DND-41 (cell line): ENCODE measurements at regions not wholly inside any gene's neighbourhood (a gene's known extent, or its start where the extent isn't known, plus 50 kb on each side); places are given as distances from the start of the nearest gene placed in this dataset.

Experiments used
- ATAC-seq: fragments of 200-7000 bp; cut with Tn5 transposase; 3 replicates; pipeline ENCODE4 v1.9.1; 2021; ENCODE audit warnings: low read depth; ENCODE audit not compliant: insufficient read depth
- DNase-seq: peaks from one replicate; pipeline ENCODE4 v3.0.0-alpha.2; 2020
- H2AFZ ChIP-seq: 2 replicates; pipeline ENCODE4 v1.6.0; 2012; ENCODE audit warnings: low read depth, low read length
- H3K27ac ChIP-seq: 2 replicates; pipeline ENCODE4 v1.5.1; 2012; ENCODE audit warnings: low read length, inconsistent platforms
- H3K27me3 ChIP-seq: fragments of 200-600 bp; sonication (generic); 2 replicates; pipeline ENCODE4 v1.6.0; 2012; ENCODE audit warnings: low read length, mild to moderate bottlenecking, inconsistent platforms; ENCODE audit not compliant: insufficient read depth, poor library complexity
- H3K36me3 ChIP-seq: 2 replicates; pipeline ENCODE4 v1.5.1; 2012; ENCODE audit warnings: low read length, inconsistent platforms; ENCODE audit not compliant: insufficient read depth
- H3K4me1 ChIP-seq: 2 replicates; pipeline ENCODE4 v1.5.1; 2012; ENCODE audit warnings: mild to moderate bottlenecking, low read length; ENCODE audit not compliant: insufficient read depth
- H3K4me2 ChIP-seq: 2 replicates; pipeline ENCODE4 v1.6.0; 2012; ENCODE audit warnings: mild to moderate bottlenecking, moderate library complexity, low read length, inconsistent platforms; ENCODE audit not compliant: insufficient read depth
- H3K4me3 ChIP-seq, 2 experiments: fragments of 200-600 bp in 1 of 2; shearing (Covaris generic) in 1 of 2; 2 replicates each; pipeline ENCODE4 v1.5.1; 2012 to 2016; ENCODE audit warnings: inconsistent platforms in 2 of 2, low read length in 2 of 2, mild to moderate bottlenecking in 2 of 2, low read depth in 1 of 2, moderate library complexity in 1 of 2
- H3K79me2 ChIP-seq: 2 replicates; pipeline ENCODE4 v1.6.0; 2012; ENCODE audit warnings: low read length, inconsistent platforms; ENCODE audit not compliant: insufficient read depth
- H3K9ac ChIP-seq: 2 replicates; pipeline ENCODE4 v1.6.0; 2012; ENCODE audit warnings: low read depth, mild to moderate bottlenecking, inconsistent platforms, low read length, moderate library complexity
- H3K9me3 ChIP-seq: 2 replicates; pipeline ENCODE4 v1.5.1; 2012; ENCODE audit warnings: low read length, moderate library complexity, mild to moderate bottlenecking, inconsistent platforms; ENCODE audit not compliant: insufficient read depth, severe bottlenecking
- H4K20me1 ChIP-seq: 2 replicates; pipeline ENCODE4 v1.6.0; 2012; ENCODE audit warnings: low read length; ENCODE audit not compliant: insufficient read depth
- EZH2 ChIP-seq: IDR thresholded peaks from 3 replicates; pipeline ENCODE4 v1.6.1; 2012; ENCODE audit warnings: borderline replicate concordance, low read depth, mild to moderate bottlenecking, moderate library complexity, low read length, inconsistent platforms; ENCODE audit not compliant: severe bottlenecking
- TF ChIP-seq, protein P1 (sequence below): IDR thresholded peaks from 2 replicates; pipeline ENCODE4 v1.5.1; 2012; ENCODE audit warnings: borderline replicate concordance, low read length, moderate library complexity, mild to moderate bottlenecking; ENCODE audit not compliant: poor library complexity, severe bottlenecking; ENCODE audit errors: extremely low read depth

DNA sequence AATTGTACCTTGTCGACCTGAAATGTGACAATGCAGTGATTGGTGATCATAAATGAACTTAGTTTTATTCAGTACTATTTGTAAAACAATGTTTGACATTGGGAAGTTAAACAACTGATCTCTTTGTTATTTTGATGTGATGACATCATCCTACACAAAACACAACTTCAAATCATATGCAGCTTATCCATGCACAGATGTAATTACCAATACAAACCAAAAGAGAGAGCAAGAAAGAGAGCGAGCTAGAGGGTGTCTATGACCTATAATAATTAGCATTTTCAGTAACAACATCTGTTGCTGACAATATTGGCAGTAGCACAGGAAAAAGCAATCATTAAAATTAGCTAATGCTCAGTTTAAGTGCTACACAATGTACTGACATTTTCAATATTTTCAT is 320.9 kb downstream of the UTRN start:
- H3K27ac ChIP-seq: no peak overlapping the region
- H3K9ac ChIP-seq: no peak overlapping the region
- peaks cover 56% of the 10 kb centered on the region for H3K79me2 ChIP-seq
- no peak overlapping the region for H2AFZ ChIP-seq
- no peaks in the 10 kb centered on the region for H3K9me3 ChIP-seq
- H3K36me3 ChIP-seq: peaks cover 9% of the 10 kb centered on the region
- H3K4me3 ChIP-seq: no peak overlapping the region
- ATAC-seq: no peak
- H3K27me3 ChIP-seq: no peaks in the 10 kb centered on the region
- peaks cover 25% of the 10 kb centered on the region for H3K4me1 ChIP-seq
- no peak for TF ChIP-seq EZH2
- TF ChIP-seq, protein P1, sequence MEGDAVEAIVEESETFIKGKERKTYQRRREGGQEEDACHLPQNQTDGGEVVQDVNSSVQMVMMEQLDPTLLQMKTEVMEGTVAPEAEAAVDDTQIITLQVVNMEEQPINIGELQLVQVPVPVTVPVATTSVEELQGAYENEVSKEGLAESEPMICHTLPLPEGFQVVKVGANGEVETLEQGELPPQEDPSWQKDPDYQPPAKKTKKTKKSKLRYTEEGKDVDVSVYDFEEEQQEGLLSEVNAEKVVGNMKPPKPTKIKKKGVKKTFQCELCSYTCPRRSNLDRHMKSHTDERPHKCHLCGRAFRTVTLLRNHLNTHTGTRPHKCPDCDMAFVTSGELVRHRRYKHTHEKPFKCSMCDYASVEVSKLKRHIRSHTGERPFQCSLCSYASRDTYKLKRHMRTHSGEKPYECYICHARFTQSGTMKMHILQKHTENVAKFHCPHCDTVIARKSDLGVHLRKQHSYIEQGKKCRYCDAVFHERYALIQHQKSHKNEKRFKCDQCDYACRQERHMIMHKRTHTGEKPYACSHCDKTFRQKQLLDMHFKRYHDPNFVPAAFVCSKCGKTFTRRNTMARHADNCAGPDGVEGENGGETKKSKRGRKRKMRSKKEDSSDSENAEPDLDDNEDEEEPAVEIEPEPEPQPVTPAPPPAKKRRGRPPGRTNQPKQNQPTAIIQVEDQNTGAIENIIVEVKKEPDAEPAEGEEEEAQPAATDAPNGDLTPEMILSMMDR: no peak
- no peak for DNase-seq
- H3K4me2 ChIP-seq: no peak overlapping the region
- H4K20me1 ChIP-seq: no peaks in the 10 kb centered on the region

DNA sequence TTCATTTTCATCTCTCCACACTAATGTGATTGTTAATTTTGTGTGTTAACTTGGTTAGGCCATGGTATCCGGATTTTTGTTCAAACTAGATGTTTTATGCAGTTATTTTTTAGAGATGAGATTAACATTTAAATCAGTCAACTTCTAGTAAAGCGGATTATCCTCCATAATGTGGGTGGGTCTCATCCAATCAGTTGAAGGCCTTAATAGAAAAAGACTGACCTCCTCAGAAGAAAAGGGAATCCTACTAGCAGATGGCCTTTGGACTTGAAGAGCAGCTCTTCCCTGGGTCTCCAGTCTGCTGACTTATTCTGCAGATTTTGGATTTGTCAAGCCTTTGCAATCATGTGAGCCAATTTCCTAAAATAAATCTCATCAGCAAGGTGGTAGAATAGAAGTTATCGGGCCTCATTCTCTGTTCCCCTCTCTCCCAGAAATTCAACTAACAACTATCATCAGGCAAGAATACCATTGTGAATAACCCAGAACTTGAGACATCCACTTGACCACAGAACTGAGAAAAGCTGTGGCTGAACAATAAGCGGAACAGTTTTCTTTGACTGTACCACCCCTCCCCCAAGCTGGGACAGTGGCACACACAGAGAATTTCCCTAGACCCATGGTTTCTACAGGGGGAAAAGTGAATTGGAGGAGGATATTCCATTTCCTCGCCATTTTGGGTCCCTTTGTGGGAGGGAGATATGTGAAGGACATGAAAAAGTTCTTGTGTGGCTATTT is 323.0 kb downstream of the UTRN start:
- ATAC-seq: 0 out of 3 replicates have a peak, but pooled peaks have one; percentile 5
- no peak overlapping the region for H3K4me2 ChIP-seq
- H3K9me3 ChIP-seq: no peaks in the 10 kb centered on the region
- peaks cover 37% of the 10 kb centered on the region for H3K79me2 ChIP-seq
- TF ChIP-seq, protein P1: no peak
- no peak for TF ChIP-seq EZH2
- no peak overlapping the region for H3K4me3 ChIP-seq
- peaks cover 15% of the 10 kb centered on the region for H3K4me1 ChIP-seq
- no peaks in the 10 kb centered on the region for H3K27me3 ChIP-seq
- no peak overlapping the region for H2AFZ ChIP-seq
- peaks cover 9% of the 10 kb centered on the region; the same call in 1 of the 2 replicates for H3K36me3 ChIP-seq
- no peaks in the 10 kb centered on the region for H4K20me1 ChIP-seq
- no peak for DNase-seq
- H3K27ac ChIP-seq: 0 out of 2 replicates have a peak overlapping the region, but pooled peaks have one; percentile 28
- no peak overlapping the region for H3K9ac ChIP-seq

DNA sequence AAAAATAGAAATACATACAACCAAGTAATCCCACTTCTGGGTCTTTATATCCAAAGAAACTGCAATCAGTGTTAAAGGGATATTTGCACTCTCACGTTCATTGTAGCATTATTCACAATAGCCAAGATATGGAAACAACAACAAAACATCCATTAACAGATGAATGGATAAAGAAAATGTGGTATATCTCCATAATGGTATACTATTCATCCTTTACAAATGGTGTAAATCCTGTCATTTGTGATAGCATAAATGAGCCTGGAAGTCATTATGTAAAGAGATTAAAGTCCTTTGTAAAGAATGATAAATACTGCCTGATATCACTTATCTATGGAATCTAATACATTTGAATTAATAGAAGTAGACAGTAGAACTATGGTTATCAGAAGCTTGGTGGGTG is 327.7 kb downstream of the UTRN start:
- no peak overlapping the region for H3K4me2 ChIP-seq
- no peak overlapping the region for H2AFZ ChIP-seq
- H3K9ac ChIP-seq: no peak overlapping the region
- no peaks in the 10 kb centered on the region for H3K27me3 ChIP-seq
- peaks cover 23% of the 10 kb centered on the region for H3K79me2 ChIP-seq
- H3K4me3 ChIP-seq: no peak overlapping the region
- no peaks in the 10 kb centered on the region for H3K9me3 ChIP-seq
- H3K36me3 ChIP-seq: peaks cover 7% of the 10 kb centered on the region; the same call in 1 of the 2 replicates
- TF ChIP-seq, protein P1: no peak
- TF ChIP-seq EZH2: no peak
- H4K20me1 ChIP-seq: no peaks in the 10 kb centered on the region
- no peak overlapping the region for H3K27ac ChIP-seq
- H3K4me1 ChIP-seq: peaks cover 8% of the 10 kb centered on the region
- ATAC-seq (no peak), DNase-seq (no peak)
